CD1c-positive myeloid dendritic cell (primary cell): ENCODE measurements at regions not wholly inside any gene's neighbourhood (a gene's known extent, or its start where the extent isn't known, plus 50 kb on each side); places are given as distances from the start of the nearest gene placed in this dataset.

Experiments used
- DNase-seq: peaks from one replicate; pipeline ENCODE4 v3.0.0-alpha.2; 2016; ENCODE audit errors: extremely low spot score

GRCh38 chr15:70505936-70506912 lies 257.1 kb downstream of the UACA start:
- no peak for DNase-seq

DNA sequence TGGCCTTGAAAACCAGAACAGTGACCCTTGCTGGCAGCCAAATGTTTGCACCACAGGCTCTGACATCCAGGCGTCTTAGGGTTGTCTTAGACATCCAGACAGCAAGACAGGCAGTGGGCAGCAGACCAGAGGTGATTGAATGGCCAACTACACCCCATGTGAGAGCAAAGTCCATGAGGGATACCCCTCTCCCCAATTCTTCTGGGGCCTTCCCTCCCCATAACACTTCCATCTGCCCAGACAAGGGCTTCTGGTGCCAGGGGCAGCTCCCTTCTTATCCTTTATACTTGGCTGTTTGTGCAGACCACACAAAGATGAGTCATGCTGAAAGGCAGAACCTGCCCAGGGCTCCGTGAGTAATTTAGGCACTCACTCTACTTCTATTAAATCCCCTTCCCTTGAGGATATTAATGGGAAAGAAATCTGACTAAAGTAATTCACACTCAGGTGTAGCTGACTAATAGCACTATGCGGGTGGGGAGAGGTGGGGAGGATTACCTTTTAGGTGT lies 257.9 kb downstream of the UACA start:
- DNase-seq = peak; percentile 80

DNA sequence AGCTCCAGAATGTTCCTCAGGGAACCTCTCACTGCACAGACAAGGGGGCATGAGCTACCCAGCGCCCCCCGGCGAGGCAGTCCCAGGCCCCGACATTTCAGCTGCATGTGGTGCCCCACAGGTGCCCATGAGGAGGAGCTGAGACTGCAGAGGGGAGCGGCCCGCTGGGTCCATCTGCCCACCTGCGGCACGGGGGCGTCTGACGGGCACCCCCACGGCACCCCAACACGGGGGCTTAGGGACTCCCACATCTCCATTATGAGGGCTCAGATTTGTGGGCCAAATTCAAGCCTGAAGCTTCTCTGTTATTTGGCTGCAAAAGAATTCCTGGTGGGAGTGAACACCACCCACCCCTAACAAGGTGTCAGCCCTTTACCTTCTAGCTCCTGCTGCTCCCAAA lies 258.4 kb downstream of the UACA start:
- DNase-seq = no peak

DNA sequence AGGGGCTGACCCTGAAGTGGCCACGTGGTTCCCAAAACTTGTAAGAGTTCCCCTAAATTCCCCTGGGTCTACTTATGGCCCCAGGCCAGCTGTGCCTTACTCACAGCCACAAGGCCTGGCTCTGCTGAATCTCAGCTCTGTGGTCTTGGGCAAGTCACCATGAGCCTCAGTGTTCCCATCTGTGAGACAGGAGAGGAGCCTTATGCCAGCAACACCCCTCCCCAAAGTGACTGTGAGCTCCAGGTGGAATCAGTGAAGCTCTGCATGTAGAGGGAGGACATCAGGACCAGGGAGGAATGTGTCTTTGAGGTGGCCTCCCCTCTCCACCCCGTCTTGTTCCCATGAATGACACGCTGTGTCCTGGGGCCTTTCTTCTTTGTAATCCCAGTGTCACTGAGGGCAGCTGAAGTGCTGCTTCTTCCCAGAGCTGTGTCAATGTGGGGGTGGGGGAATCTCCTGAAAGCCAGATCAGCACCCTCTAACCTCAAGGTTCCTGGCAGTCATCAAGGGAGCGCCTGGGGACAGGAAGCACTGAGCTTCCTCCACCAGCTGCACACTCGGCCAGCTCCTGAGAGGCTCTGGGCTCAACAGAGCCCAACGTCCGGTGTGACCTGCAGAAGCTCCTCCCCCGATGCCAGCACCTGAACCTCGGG lies 258.9 kb downstream of the UACA start:
- DNase-seq = peak; percentile 91

GRCh38 chr15:70503798-70504298 lies 259.5 kb downstream of the UACA start:
- no peak for DNase-seq

DNA sequence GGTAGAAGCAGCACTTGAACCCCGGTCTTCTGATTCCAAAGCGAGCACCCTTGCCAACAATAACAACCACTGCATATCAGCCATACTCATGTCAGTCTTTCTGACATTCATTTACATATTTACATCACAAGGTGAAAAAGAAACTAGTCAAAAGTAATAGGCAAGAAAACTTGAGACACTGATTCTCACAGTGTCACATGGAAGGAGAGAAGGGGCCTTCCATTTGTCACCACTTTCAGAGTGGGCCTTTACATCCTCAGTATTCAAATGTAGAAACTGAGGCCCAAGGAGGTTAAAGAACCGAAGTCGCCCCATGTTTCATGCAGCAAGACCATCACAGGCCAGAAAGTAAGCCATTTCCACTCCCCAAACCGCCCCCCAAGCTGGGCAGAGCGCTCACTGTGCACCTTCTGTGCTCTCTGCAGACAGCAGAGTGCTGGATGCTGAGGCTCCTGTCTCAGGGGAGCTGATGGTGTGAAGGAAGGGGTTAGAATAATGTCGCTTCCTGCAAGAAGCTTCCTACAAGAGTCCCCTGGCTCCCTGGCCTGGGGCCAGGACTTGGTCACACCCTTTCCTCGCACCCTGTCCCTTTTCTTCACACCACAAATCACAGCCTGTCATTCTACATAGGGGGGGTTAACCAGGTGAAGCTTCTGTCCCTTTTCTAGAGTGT lies 260.1 kb downstream of the UACA start:
- DNase-seq = no peak

- no peak for DNase-seq
These were observed 260.8 kb downstream of the UACA start for GRCh38 chr15:70502529-70502928.

DNA sequence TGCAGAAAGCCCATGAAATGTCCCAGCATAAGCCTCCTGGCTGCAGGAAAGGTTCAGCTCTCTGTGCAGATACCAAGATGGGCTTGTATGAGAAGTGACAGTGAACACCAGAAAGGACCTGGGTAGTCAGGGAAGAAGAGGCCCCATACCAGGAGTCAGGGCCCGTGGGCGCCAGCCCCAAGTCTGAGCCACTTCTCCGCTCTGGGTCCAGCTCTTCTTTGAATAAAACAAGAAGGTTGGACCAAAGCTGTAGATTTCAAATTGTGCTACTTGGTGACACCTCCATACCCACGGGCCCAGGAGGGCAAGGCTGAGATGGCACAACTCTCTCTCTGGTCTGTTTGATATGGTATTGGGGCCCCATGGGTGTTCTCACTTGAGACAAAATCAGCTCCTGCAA lies 261.5 kb downstream of the UACA start:
- DNase-seq = no peak

DNA sequence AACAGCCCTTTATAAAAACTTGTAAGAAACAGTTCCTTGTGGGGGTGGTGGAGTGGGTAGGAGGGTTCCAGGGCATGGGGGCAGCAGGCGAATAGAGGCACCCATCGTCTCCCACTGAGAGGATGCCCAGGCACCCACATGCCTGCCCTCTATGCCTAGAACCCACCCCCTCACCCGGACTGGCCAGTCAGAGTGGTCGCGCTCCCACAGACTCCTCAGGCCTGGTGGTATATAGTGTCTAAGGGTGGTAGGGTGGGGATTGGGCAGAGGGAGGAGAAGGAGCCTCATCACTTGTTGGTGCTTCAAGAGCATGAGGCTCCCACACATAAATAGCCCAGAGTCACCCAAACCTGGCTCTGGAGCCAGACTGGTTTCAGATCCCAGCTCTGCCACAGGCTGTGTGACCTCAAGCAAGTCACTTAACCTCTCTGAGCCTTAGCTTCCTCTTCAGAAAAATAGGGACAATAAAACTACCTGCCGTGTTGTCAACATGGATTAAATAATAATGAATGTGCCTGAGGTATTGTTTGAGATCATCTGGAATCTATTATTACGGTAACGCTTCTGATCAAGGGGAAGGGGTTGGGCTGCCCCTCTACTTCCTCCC lies 262.1 kb downstream of the UACA start:
- no peak for DNase-seq

DNA sequence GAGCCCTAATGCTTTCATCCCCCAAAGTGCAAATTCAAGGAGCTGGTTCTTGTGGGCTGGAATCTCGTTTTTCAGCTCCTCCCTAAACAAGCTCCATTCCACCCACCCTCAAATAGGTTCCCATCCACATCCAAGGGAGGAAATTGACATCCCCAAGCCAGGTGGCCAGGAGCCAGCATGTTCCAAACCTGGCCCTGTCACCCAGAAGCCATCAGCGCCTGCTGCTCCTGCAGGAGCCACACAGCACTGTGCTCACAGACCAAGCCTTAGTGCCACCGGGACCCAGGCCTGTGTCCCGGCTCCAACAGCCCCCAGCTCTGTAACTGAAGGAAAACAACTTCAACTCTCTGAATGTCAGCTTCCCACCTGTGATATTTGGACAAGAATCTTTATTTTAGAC lies 263.6 kb downstream of the UACA start:
- DNase-seq = no peak

GRCh38 chr15:70498096-70498626 lies 265.2 kb downstream of the UACA start:
- no peak for DNase-seq

- DNase-seq = no peak
These were observed 265.7 kb downstream of the UACA start for GRCh38 chr15:70497661-70498060.

GRCh38 chr15:70495991-70496599 lies 267.3 kb downstream of the UACA start:
- no peak for DNase-seq

- peak; percentile 35 for DNase-seq
These were observed 268.3 kb downstream of the UACA start for GRCh38 chr15:70494852-70495571.

- no peak for DNase-seq
These were observed 268.9 kb downstream of the UACA start for GRCh38 chr15:70494517-70494851.

- DNase-seq = no peak
These were observed 269.4 kb downstream of the UACA start for GRCh38 chr15:70493787-70494516.

DNA sequence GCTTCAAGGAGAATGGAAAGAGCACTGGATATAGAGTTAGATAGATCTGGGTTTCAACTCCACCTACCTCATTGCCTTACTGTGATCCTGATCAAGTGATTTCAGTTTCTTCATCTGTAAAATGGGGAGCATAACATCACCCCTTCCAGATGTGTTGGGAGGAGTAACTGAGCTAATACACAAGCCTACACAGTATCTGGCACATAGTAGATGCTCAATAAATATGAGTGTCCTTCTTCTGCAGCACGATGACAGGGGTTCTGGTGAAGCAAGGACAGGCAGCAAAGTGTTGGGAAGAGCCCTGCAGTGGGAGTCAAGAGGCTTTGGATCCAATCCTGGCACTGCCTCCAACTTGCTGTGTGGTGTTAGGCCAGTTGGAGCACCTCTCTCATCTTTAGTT lies 270.0 kb downstream of the UACA start:
- DNase-seq = no peak

- peak; percentile 89 for DNase-seq
These were observed 270.8 kb downstream of the UACA start for GRCh38 chr15:70492240-70493177.

DNA sequence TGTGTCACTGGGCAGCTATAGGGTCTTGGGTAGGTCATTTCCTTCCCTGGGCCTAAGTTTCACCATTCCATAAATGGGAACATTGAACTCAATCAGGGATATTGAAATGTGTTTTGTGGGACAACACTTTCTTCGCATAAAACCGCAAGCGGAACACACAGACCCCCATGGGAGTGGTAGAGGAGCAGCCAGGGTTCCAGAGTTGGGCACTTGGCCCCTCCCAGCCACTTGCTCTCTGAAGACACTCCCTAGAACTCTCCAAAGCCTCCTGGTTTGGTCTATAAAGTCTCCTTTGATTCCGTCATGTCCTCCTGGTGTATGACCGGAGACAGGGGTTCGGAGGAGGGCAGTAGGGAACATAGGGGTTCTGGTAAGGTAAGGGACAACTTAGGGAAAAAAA lies 271.7 kb downstream of the UACA start:
- DNase-seq = no peak
